ENCODE measurements at regions not wholly inside any gene's neighbourhood (a gene's known extent, or its start where the extent isn't known, plus 50 kb on each side); places are given as distances from the start of the nearest gene placed in this dataset.

GRCh38 chr2:45301307-45302277 lies 292.3 kb upstream of the SIX2 start:
- DNase-seq (ENCODE audit: low spot score) = no peak

- no peak for DNase-seq (ENCODE audit: low spot score)
Measured at GRCh38 chr2:45300026-45300750, 290.9 kb upstream of the SIX2 start.

DNA sequence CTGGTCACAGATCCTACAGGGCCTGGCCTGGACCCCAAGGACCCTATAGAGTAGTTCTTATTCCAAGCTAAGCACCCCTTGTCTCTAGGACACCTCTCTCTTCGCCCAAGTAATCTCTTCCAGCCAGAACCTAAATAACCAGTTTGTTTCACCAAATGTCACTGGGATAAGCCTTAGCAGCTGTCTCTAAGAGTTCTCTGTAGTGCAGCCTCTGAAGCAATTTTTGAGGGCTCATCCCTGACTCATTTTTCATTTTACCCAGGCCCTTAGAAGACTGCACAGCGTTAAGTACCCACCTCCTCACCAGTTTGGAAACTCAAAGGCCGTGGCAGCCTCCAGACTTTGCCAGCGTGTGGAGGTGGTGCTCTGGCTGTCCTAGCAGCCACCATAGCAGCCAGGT lies 290.1 kb upstream of the SIX2 start:
- no peak for DNase-seq (ENCODE audit: low spot score)

- DNase-seq (ENCODE audit: low spot score) = no peak
Measured at GRCh38 chr2:45293182-45293581, 283.9 kb upstream of the SIX2 start.

GRCh38 chr2:45291296-45291701 lies 282.0 kb upstream of the SIX2 start:
- no peak for DNase-seq (ENCODE audit: low spot score)

DNA sequence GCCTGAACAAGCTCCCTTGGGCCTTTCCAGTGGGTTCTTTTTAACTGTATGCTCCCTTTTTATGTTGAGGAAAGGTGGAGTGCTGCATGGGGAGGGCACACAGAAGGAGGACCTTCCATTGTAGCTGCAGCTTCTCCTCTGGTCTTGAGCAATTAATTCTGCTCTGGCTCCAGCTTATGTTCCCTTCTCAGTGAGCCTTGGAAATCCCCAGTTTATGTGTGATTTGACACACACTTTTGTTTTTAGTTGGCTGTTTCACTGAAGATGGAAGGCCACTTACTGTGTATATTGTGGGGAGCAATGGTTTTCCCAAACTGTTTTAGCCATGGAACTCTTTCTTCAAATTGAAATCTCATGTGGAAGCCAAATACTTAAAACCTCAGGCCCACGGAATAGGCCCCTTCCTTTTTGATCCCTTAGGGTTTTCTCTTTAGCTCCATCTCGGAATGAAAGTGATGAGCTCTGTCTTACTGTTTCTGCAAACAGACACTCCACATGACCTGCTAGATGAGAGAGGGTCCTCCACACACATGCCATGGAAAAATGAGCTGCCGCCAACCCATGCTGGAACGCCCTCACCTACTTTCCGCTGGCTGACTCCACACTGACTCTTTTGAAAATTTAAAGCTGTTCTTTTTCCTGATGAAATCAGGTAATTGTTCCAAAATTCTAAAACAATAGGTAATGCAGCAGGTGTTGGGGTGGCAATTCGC lies 280.9 kb upstream of the SIX2 start:
- no peak for DNase-seq (ENCODE audit: low spot score)

- DNase-seq (ENCODE audit: low spot score) = no peak
Measured at GRCh38 chr2:45288532-45289417, 279.5 kb upstream of the SIX2 start.

- no peak for DNase-seq (ENCODE audit: low spot score)
Measured at GRCh38 chr2:45287045-45287444, 277.8 kb upstream of the SIX2 start.

- DNase-seq (ENCODE audit: low spot score) = no peak
Measured at GRCh38 chr2:45285771-45286390, 276.6 kb upstream of the SIX2 start.

GRCh38 chr2:45285311-45285710 lies 276.1 kb upstream of the SIX2 start:
- no peak for DNase-seq (ENCODE audit: low spot score)

GRCh38 chr2:45284621-45284995 lies 275.4 kb upstream of the SIX2 start:
- no peak for DNase-seq (ENCODE audit: low spot score)

DNA sequence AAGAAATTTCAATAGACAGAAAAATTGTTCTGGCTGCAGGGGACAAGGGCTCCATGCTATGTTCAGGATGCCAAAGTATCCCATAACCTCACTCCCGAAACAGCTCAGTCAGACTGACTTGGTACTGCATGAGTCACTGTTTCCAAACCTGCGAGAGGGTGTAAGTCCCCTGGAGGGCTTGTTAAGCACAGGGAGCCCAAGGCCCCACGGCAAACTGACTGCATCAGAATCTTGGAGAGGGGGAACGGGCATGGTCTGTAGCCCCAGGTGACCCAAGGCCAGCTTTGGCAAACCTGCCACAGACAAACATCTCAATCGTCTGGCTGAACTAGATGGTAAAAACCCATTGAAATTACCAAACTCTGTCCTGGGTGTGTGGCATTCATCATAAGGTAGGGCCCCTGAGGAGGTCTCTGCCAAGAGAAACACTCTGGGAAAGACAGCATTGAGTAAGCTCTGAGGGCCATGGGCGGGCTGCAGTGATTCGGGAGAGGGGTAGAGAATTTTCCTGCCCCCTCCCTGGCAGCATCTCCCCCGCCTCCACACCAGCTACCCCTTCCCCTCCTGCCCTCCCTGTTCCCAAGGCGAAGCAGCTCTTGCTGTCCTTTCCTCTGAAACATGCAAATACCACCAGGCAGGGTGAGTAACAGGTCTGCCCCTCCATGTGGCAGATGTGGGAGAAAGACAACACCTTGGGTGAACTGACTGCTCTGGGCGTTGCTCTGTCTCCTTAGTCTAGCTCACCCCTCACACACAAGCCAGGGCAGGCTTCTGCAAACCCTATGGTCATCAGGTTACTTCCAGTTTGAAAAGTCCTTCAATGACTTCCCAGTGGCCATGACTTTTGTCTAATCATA lies 274.7 kb upstream of the SIX2 start:
- DNase-seq (ENCODE audit: low spot score) = peak; percentile 80

DNA sequence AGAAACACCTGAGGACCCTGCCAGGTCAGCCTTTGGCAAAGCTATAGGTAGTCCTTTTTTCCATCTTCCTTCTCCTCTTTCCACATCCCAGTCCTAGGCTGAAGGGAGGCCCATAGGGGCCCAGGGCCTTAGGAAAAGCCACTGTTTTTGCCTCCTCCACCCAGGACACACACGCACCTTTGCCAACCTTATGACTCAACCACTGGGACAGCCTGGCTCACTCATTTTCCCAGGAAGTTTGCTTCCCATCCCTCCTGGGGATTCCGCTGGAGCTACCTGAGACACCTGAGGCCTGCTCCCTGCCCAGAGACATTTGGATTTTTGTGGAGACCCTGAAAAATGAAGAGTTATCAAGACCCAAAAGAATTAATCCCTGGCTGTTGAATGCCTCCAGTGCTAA lies 273.4 kb upstream of the SIX2 start:
- no peak for DNase-seq (ENCODE audit: low spot score)

- no peak for DNase-seq (ENCODE audit: low spot score)
Measured at GRCh38 chr2:45281311-45281710, 272.1 kb upstream of the SIX2 start.

GRCh38 chr2:45280794-45281193 lies 271.5 kb upstream of the SIX2 start:
- DNase-seq (ENCODE audit: low spot score) = no peak

- no peak for DNase-seq (ENCODE audit: low spot score)
Measured at GRCh38 chr2:45279356-45279755, 270.1 kb upstream of the SIX2 start.

GRCh38 chr2:45278365-45279078 lies 269.3 kb upstream of the SIX2 start:
- no peak for DNase-seq (ENCODE audit: low spot score)

DNA sequence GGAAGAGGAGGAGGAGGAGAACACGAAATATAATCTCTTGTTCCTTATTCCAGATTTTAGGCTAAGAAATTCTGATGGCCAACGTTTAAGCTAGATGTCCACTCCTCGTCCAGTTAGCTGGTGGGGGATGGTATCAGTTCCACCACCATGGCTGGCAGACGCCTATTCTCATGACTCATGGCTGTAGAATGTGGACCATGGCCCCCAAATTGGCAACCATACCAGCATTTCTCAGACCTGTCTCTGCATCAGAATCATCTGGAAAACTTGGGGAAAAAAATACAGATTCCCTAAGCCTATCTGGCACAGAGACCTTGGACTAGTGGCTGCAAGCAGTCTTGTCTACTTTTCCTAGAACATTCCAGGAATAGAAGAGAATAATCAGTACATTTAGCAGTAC lies 267.7 kb upstream of the SIX2 start:
- DNase-seq (ENCODE audit: low spot score) = no peak

DNA sequence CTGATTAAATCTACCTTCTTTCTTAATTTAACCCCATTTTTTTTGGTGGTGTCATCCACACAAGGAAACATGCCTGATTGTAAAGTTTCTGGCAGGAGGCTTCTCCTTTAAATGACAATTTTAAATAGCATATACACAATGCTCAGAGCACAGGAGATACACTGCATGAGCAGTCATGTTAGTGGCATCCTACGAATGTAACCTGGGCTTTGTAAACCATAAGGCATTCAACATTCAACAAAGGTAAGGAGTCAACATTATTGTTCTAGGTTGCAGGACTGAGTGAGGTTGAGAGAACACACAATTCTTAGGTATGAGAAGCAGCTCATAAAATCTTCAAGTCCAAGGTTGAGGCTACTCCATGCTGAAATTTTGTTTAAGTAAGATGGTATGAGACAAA lies 266.6 kb upstream of the SIX2 start:
- DNase-seq (ENCODE audit: low spot score) = no peak

Measured in H4 (cell line).